SK-N-SH (cell line): ENCODE measurements at regions not wholly inside any gene's neighbourhood (a gene's known extent, or its start where the extent isn't known, plus 50 kb on each side); places are given as distances from the start of the nearest gene placed in this dataset.

ENCODE experiments used
- ELF1 ChIP-seq: IDR thresholded peaks from 2 replicates; pipeline ENCODE4 v1.4.0; 2012
- EZH2phosphoT487 ChIP-seq: fragments of 200-600 bp; sonication (generic); IDR thresholded peaks from 2 replicates; pipeline ENCODE4 v1.6.1; 2017; ENCODE audit warnings: low read depth, mixed run types, mild to moderate bottlenecking, antibody characterized with exemption, moderate library complexity, borderline replicate concordance
- FOXM1 ChIP-seq: IDR thresholded peaks from 2 replicates; pipeline ENCODE4 v1.4.0; 2012; ENCODE audit warnings: low read depth, mild to moderate bottlenecking
- GATA2 ChIP-seq: sonication (generic); formaldehyde crosslinking; IDR thresholded peaks from 2 replicates; pipeline ENCODE4 v1.5.0; 2020; ENCODE audit warnings: mild to moderate bottlenecking, missing genetic modification reagents
- JUND ChIP-seq: IDR thresholded peaks from 2 replicates; pipeline ENCODE4 v1.4.0; 2012
- NFIC ChIP-seq: IDR thresholded peaks from 2 replicates; pipeline ENCODE4 v1.4.0; 2012; ENCODE audit warnings: borderline replicate concordance
- POLR2AphosphoS5 ChIP-seq: IDR thresholded peaks from 2 replicates; pipeline ENCODE4 v1.6.1; 2012; ENCODE audit warnings: low read depth, low read length
- RCOR1 ChIP-seq: fragments of 150-350 bp; IDR thresholded peaks from 2 replicates; pipeline ENCODE4 v1.6.1; 2017; ENCODE audit warnings: antibody characterized with exemption, low read length
- RFX5 ChIP-seq: IDR thresholded peaks from 2 replicates; pipeline ENCODE4 v1.6.1; 2012; ENCODE audit warnings: mild to moderate bottlenecking, improper control_type of control experiment, low read length
- SIN3A ChIP-seq: IDR thresholded peaks from 2 replicates; pipeline ENCODE4 v1.6.1; 2012; ENCODE audit warnings: low read depth, mild to moderate bottlenecking, low read length, moderate library complexity, borderline replicate concordance
- SMC3 ChIP-seq: IDR thresholded peaks from 2 replicates; pipeline ENCODE4 v1.6.1; 2012; ENCODE audit warnings: low read depth, low read length, improper control_type of control experiment
- TAF1 ChIP-seq: IDR thresholded peaks from 2 replicates; pipeline ENCODE4 v1.6.1; 2012; ENCODE audit warnings: low read depth, mild to moderate bottlenecking, low read length, moderate library complexity, borderline replicate concordance
- TF ChIP-seq, protein P1 (sequence below): fragments of 200-600 bp; sonication (generic); IDR thresholded peaks from 2 replicates; pipeline ENCODE4 v1.6.1; 2017; ENCODE audit warnings: antibody characterized with exemption, mild to moderate bottlenecking, moderate library complexity
- TF ChIP-seq, protein P2 (sequence below): IDR thresholded peaks from 2 replicates; pipeline ENCODE4 v1.4.0; 2012; ENCODE audit warnings: low read depth, borderline replicate concordance

DNA sequence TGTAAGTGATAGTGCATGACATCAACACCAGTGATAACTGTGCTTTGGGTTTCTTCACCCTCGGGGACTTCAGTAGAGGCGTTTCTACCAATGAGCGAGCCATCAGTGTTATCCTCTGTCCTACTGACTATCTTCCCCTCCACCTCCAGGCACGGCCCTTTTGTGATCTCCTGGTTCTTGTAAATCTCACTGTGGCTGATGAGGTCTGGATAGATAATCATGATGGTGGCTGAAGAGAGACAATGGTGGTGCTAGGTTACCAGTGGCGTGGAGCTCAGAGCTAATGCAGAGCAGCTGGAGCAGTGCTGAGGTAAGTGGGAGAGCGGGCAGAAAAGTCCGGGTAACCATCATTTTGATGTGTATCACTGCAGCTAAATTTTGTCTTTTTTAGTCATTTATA is 816.6 kb downstream of the GLUD2 start:
- TF ChIP-seq, protein P1, sequence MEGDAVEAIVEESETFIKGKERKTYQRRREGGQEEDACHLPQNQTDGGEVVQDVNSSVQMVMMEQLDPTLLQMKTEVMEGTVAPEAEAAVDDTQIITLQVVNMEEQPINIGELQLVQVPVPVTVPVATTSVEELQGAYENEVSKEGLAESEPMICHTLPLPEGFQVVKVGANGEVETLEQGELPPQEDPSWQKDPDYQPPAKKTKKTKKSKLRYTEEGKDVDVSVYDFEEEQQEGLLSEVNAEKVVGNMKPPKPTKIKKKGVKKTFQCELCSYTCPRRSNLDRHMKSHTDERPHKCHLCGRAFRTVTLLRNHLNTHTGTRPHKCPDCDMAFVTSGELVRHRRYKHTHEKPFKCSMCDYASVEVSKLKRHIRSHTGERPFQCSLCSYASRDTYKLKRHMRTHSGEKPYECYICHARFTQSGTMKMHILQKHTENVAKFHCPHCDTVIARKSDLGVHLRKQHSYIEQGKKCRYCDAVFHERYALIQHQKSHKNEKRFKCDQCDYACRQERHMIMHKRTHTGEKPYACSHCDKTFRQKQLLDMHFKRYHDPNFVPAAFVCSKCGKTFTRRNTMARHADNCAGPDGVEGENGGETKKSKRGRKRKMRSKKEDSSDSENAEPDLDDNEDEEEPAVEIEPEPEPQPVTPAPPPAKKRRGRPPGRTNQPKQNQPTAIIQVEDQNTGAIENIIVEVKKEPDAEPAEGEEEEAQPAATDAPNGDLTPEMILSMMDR: no peak
- TF ChIP-seq FOXM1 (no peak), POLR2AphosphoS5 (no peak), JUND (no peak), SIN3A (no peak), RCOR1 (no peak), ELF1 (no peak), SMC3 (no peak), NFIC (no peak), GATA2 (CRISPR knock-in tag) (no peak), TAF1 (no peak), EZH2phosphoT487 (no peak), RFX5 (no peak)
- TF ChIP-seq, protein P2, sequence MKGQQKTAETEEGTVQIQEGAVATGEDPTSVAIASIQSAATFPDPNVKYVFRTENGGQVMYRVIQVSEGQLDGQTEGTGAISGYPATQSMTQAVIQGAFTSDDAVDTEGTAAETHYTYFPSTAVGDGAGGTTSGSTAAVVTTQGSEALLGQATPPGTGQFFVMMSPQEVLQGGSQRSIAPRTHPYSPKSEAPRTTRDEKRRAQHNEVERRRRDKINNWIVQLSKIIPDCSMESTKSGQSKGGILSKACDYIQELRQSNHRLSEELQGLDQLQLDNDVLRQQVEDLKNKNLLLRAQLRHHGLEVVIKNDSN: no peak
